Activated CD4-positive, alpha-beta T cell treated with anti-CD3 and anti-CD28 coated beads for 36 hours (primary cell): ENCODE measurements at regions not wholly inside any gene's neighbourhood (a gene's known extent, or its start where the extent isn't known, plus 50 kb on each side); places are given as distances from the start of the nearest gene placed in this dataset.

Experiments
- ATAC-seq: fragments of 200-7000 bp; cut with Tn5 transposase; one replicate; pipeline ENCODE4 v1.10.0; 2021; ENCODE audit warnings: mild to moderate bottlenecking, moderate library complexity
- CTCF ChIA-PET: fragments of 350-600 bp; sonication (Branson Sonifier 250); formaldehyde crosslinking; loops from one replicate; lab custom pipeline; 2021; ENCODE audit warnings: antibody characterized with exemption; lab: Charles Lee
- POLR2A ChIA-PET: fragments of 350-600 bp; sonication (Branson Sonifier 250); formaldehyde crosslinking; loops from one replicate; lab custom pipeline; 2021; ENCODE audit warnings: antibody characterized with exemption, inconsistent platforms; lab: Charles Lee
- DNase-seq: peaks from one replicate; pipeline ENCODE4 v3.0.0-alpha.2; 2020
- H3K27ac Mint-ChIP-seq: one replicate; pipeline ENCODE4 v1.8.0; 2021; ENCODE audit warnings: mixed read lengths
- H3K27me3 Mint-ChIP-seq: one replicate; pipeline ENCODE4 v1.8.0; 2021; ENCODE audit warnings: mixed read lengths
- H3K36me3 Mint-ChIP-seq: one replicate; pipeline ENCODE4 v1.8.0; 2021; ENCODE audit warnings: low read depth, mixed read lengths
- H3K4me1 Mint-ChIP-seq: one replicate; pipeline ENCODE4 v1.8.0; 2021; ENCODE audit warnings: mixed read lengths
- H3K4me3 Mint-ChIP-seq: one replicate; pipeline ENCODE4 v1.8.0; 2021; ENCODE audit warnings: mild to moderate bottlenecking, moderate library complexity, mixed read lengths
- H3K9me3 Mint-ChIP-seq: one replicate; pipeline ENCODE4 v1.8.0; 2021; ENCODE audit warnings: low read depth, mixed read lengths
- intact Hi-C, 2 experiments: fragments of 100-400 bp; cut with DNase I in 1 of 2; cut with micrococcal nuclease in 1 of 2; formaldehyde crosslinking; loops; one replicate each; pipeline versions ENCODE4 v1.14.2 to v1.15.1; 2022 to 2024; cut with DNase I, micrococcal nuclease

- Mint-ChIP-seq H3K36me3 (no peaks in the 10 kb centered on the region), H3K27me3 (no peaks in the 10 kb centered on the region), H3K4me3 (no peak overlapping the region), H3K9me3 (no peaks in the 10 kb centered on the region), H3K27ac (no peak overlapping the region), H3K4me1 (no peaks in the 10 kb centered on the region)
- ChIA-PET POLR2A (no interaction called here), CTCF (no interaction called here)
- ATAC-seq (no peak), DNase-seq (no peak)
- intact Hi-C loops, result no loop called here
Measured at GRCh38 chr13:104678161-104678560, 1611.9 kb upstream of the SLC10A2 start.

- intact Hi-C loops, result no loop called here
- Mint-ChIP-seq H3K27me3 (no peaks in the 10 kb centered on the region), H3K4me1 (no peaks in the 10 kb centered on the region), H3K9me3 (no peaks in the 10 kb centered on the region), H3K36me3 (no peaks in the 10 kb centered on the region), H3K27ac (no peak overlapping the region), H3K4me3 (no peak overlapping the region)
- POLR2A ChIA-PET, result no interaction called here
- DNase-seq (no peak), ATAC-seq (no peak)
- CTCF ChIA-PET, result no interaction called here
Measured at GRCh38 chr13:104671901-104672300, 1605.7 kb upstream of the SLC10A2 start.

- H3K9me3 Mint-ChIP-seq, result peaks cover 2% of the 10 kb centered on the region
Measured at GRCh38 chr13:104657196-104657595, 1591.0 kb upstream of the SLC10A2 start.

GRCh38 chr13:104650431-104650830, 1584.2 kb upstream of the SLC10A2 start:
- Mint-ChIP-seq H3K27ac (no peak overlapping the region), H3K4me1 (no peaks in the 10 kb centered on the region), H3K27me3 (no peaks in the 10 kb centered on the region), H3K4me3 (no peak overlapping the region), H3K9me3 (peaks cover 2% of the 10 kb centered on the region), H3K36me3 (no peaks in the 10 kb centered on the region)
- intact Hi-C loops, result no loop called here
- ATAC-seq (no peak), DNase-seq (no peak)
- ChIA-PET POLR2A (no interaction called here), CTCF (no interaction called here)

More at GRCh38 chr13:104657196-104657595, 1591.0 kb upstream of the SLC10A2 start:
- no peak overlapping the region for H3K4me3 Mint-ChIP-seq
- intact Hi-C loops, result no loop called here
- H3K27me3 Mint-ChIP-seq, result no peaks in the 10 kb centered on the region
- no peak for ATAC-seq
- CTCF ChIA-PET, result no interaction called here
- no peaks in the 10 kb centered on the region for H3K4me1 Mint-ChIP-seq
- no peaks in the 10 kb centered on the region for H3K36me3 Mint-ChIP-seq
- DNase-seq, result no peak
- H3K27ac Mint-ChIP-seq, result no peak overlapping the region
- POLR2A ChIA-PET, result no interaction called here

GRCh38 chr13:104648291-104648690, 1582.1 kb upstream of the SLC10A2 start:
- H3K27me3 Mint-ChIP-seq, result no peaks in the 10 kb centered on the region
- CTCF ChIA-PET, result no interaction called here

GRCh38 chr13:104645786-104646185, 1579.6 kb upstream of the SLC10A2 start:
- ChIA-PET POLR2A (no interaction called here), CTCF (interaction anchor here (0.7 kb wide), 1 partner anchor 53 kb away, joined by 3 read pairs; no protein-coding TSS in a partner anchor)
- Mint-ChIP-seq H3K27me3 (no peaks in the 10 kb centered on the region), H3K4me3 (no peak overlapping the region), H3K36me3 (no peaks in the 10 kb centered on the region), H3K9me3 (no peaks in the 10 kb centered on the region), H3K27ac (no peak overlapping the region), H3K4me1 (no peaks in the 10 kb centered on the region)
- intact Hi-C loops, result no loop called here
- ATAC-seq (no peak), DNase-seq (no peak)

More at GRCh38 chr13:104648291-104648690, 1582.1 kb upstream of the SLC10A2 start:
- DNase-seq (no peak), ATAC-seq (no peak)
- no peak overlapping the region for H3K27ac Mint-ChIP-seq
- H3K4me1 Mint-ChIP-seq, result no peaks in the 10 kb centered on the region
- no peak overlapping the region for H3K4me3 Mint-ChIP-seq
- H3K9me3 Mint-ChIP-seq, result peaks cover under 1% of the 10 kb centered on the region
- H3K36me3 Mint-ChIP-seq, result no peaks in the 10 kb centered on the region
- POLR2A ChIA-PET, result no interaction called here
- intact Hi-C loops, result no loop called here

- Mint-ChIP-seq H3K9me3 (no peaks in the 10 kb centered on the region), H3K4me3 (no peak overlapping the region), H3K36me3 (no peaks in the 10 kb centered on the region), H3K27ac (no peak overlapping the region), H3K4me1 (no peaks in the 10 kb centered on the region), H3K27me3 (peaks cover 4% of the 10 kb centered on the region)
- CTCF ChIA-PET, result no interaction called here
- POLR2A ChIA-PET, result no interaction called here
- DNase-seq (no peak), ATAC-seq (no peak)
- intact Hi-C loops, result no loop called here
Measured at GRCh38 chr13:104641309-104641708, 1575.1 kb upstream of the SLC10A2 start.

- peaks cover 4% of the 10 kb centered on the region for H3K27me3 Mint-ChIP-seq
Measured at GRCh38 chr13:104635879-104636278, 1569.7 kb upstream of the SLC10A2 start.

GRCh38 chr13:104634016-104634415, 1567.8 kb upstream of the SLC10A2 start:
- Mint-ChIP-seq H3K4me3 (no peak overlapping the region), H3K4me1 (no peaks in the 10 kb centered on the region), H3K36me3 (no peaks in the 10 kb centered on the region), H3K9me3 (no peaks in the 10 kb centered on the region), H3K27ac (no peak overlapping the region), H3K27me3 (no peaks in the 10 kb centered on the region)
- ChIA-PET POLR2A (interaction anchor here (0.6 kb wide), 1 partner anchor 508 kb away, joined by 4 read pairs; no protein-coding TSS in a partner anchor), CTCF (no interaction called here)
- ATAC-seq (no peak), DNase-seq (no peak)
- intact Hi-C loops, result no loop called here

More at GRCh38 chr13:104635879-104636278, 1569.7 kb upstream of the SLC10A2 start:
- DNase-seq (no peak), ATAC-seq (no peak)
- intact Hi-C loops, result no loop called here
- Mint-ChIP-seq H3K27ac (no peak overlapping the region), H3K36me3 (no peaks in the 10 kb centered on the region), H3K4me1 (no peaks in the 10 kb centered on the region), H3K9me3 (no peaks in the 10 kb centered on the region), H3K4me3 (no peak overlapping the region)
- CTCF ChIA-PET, result no interaction called here
- POLR2A ChIA-PET, result interaction anchor here (0.6 kb wide), 1 partner anchor 16 kb away, joined by 3 read pairs; no protein-coding TSS in a partner anchor

- Mint-ChIP-seq H3K36me3 (no peaks in the 10 kb centered on the region), H3K27ac (no peak overlapping the region), H3K4me3 (no peak overlapping the region), H3K4me1 (no peaks in the 10 kb centered on the region), H3K27me3 (no peaks in the 10 kb centered on the region), H3K9me3 (no peaks in the 10 kb centered on the region)
- intact Hi-C loops, result no loop called here
- ChIA-PET CTCF (no interaction called here), POLR2A (no interaction called here)
- no peak for DNase-seq
- ATAC-seq, result no peak
Measured at GRCh38 chr13:104632736-104633135, 1566.5 kb upstream of the SLC10A2 start.

- Mint-ChIP-seq H3K27me3 (no peaks in the 10 kb centered on the region), H3K4me3 (no peak overlapping the region), H3K4me1 (no peaks in the 10 kb centered on the region), H3K9me3 (no peaks in the 10 kb centered on the region), H3K36me3 (no peaks in the 10 kb centered on the region), H3K27ac (no peak overlapping the region)
- DNase-seq (no peak), ATAC-seq (no peak)
- POLR2A ChIA-PET, result no interaction called here
- intact Hi-C loops, result no loop called here
- CTCF ChIA-PET, result no interaction called here
Measured at GRCh38 chr13:104625201-104625600, 1559.0 kb upstream of the SLC10A2 start.

- Mint-ChIP-seq H3K27ac (no peak overlapping the region), H3K36me3 (no peaks in the 10 kb centered on the region), H3K9me3 (peaks cover 5% of the 10 kb centered on the region), H3K27me3 (no peaks in the 10 kb centered on the region), H3K4me1 (no peaks in the 10 kb centered on the region), H3K4me3 (no peak overlapping the region)
- DNase-seq, result no peak
- intact Hi-C loops, result no loop called here
- POLR2A ChIA-PET, result no interaction called here
- no peak for ATAC-seq
- CTCF ChIA-PET, result no interaction called here
Measured at GRCh38 chr13:104616990-104617389, 1550.8 kb upstream of the SLC10A2 start.
